Retinal pigment epithelial cell (primary cell): ENCODE measurements at regions not wholly inside any gene's neighbourhood (a gene's known extent, or its start where the extent isn't known, plus 50 kb on each side); places are given as distances from the start of the nearest gene placed in this dataset.

ENCODE experiments used
- DNase-seq: peaks from one replicate; pipeline ENCODE4 v3.0.0-alpha.2; 2010; ENCODE audit warnings: low read depth
- H3K4me3 ChIP-seq: 2 replicates; pipeline ENCODE4 v1.5.1; 2011; ENCODE audit warnings: mild to moderate bottlenecking, low read length, control low read depth, moderate library complexity
- TF ChIP-seq, protein P1 (sequence below): conservative IDR thresholded peaks from 2 replicates; pipeline ENCODE4 v1.5.1; 2011; ENCODE audit warnings: low read depth, low read length, control low read depth, inconsistent platforms

DNA sequence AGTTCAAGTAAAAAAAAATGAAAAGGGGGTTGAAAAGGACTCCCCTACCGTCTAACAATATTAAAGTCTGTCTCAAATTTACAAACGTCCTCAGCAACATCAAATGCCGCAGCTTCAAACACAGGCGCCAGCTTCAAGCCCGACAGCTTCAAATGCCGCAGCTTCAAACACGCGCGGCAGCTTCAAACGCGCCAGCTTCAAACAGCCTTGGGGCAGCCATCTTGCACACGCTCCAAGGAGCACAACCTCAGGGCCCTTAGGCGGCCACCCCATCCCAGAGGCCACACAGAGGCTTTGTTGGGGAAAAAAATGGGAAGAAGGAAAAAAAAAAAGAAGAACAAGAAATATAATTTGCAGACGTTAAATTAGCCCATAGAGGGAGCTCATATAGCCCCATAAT, 244.4 kb upstream of the VRK2 start:
- TF ChIP-seq, protein P1, sequence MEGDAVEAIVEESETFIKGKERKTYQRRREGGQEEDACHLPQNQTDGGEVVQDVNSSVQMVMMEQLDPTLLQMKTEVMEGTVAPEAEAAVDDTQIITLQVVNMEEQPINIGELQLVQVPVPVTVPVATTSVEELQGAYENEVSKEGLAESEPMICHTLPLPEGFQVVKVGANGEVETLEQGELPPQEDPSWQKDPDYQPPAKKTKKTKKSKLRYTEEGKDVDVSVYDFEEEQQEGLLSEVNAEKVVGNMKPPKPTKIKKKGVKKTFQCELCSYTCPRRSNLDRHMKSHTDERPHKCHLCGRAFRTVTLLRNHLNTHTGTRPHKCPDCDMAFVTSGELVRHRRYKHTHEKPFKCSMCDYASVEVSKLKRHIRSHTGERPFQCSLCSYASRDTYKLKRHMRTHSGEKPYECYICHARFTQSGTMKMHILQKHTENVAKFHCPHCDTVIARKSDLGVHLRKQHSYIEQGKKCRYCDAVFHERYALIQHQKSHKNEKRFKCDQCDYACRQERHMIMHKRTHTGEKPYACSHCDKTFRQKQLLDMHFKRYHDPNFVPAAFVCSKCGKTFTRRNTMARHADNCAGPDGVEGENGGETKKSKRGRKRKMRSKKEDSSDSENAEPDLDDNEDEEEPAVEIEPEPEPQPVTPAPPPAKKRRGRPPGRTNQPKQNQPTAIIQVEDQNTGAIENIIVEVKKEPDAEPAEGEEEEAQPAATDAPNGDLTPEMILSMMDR: no peak

DNA sequence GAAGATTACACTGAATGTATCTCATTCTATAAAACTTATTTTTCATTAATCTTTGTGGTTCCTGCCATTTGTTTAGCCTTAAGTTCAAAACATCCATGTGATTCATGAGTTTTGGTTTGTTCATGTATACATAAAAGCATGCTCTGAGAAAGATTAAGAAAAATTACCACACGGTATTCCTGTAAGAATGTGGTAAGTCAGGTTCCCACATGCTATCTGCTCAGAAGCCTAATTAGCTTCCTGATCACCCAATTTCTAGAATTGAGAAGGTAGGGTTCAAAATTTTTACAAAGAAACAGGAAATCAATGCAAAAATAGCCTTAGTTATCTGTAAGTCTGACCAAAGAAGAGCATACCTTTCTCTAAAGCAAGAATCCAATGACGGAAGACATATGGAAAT, 241.6 kb upstream of the VRK2 start:
- DNase-seq: no peak
- TF ChIP-seq, protein P1: no peak
- no peak overlapping the region for H3K4me3 ChIP-seq

More for the DNA sequence above, 244.4 kb upstream of the VRK2 start:
- H3K4me3 ChIP-seq: no peak overlapping the region
- no peak for DNase-seq

DNA sequence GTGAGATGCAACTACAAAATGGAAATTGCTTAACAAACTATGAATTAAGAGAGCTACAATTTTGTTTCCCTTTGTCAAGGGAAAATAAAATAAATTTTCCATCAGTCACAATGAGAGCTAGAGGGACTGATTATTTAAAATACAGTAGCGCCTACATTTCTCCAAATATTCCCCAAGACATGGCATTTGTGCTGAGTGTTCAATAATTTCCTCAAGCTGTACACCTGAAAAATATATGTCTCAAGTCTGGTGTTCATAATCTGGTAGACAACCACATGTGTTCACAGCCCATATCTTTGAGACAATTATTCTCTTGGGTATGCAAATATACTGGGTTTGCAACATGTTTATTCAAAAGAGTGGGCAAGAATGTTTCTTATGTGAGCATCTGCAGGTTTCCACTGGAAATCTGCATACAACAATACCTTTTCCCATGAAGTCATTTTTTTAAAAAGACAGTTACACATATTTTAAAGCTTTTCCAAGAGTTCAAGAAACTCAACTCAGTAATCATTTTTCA, 240.1 kb upstream of the VRK2 start:
- H3K4me3 ChIP-seq: no peak overlapping the region
- no peak for DNase-seq
- TF ChIP-seq, protein P1: no peak

DNA sequence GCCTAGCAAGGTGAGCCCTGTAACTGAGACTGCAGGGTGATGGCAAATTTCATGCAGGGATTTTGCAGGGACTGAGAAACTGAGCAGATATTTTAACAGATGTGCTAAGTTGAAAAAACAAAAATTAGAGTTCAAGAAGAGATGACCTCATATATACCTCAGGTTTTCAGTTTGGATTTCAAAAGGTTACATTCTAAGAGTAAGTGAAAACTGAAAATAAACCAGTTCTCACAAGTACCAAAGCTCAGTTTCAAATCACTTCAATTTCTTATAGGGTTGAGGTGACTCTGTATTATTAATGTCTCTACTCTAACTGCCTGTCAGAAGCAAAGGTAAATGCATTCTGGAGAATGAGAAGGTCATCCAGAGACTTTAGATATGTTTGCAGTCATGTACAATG, 237.4 kb upstream of the VRK2 start:
- TF ChIP-seq, protein P1: no peak
- DNase-seq: no peak
- no peak overlapping the region for H3K4me3 ChIP-seq

DNA sequence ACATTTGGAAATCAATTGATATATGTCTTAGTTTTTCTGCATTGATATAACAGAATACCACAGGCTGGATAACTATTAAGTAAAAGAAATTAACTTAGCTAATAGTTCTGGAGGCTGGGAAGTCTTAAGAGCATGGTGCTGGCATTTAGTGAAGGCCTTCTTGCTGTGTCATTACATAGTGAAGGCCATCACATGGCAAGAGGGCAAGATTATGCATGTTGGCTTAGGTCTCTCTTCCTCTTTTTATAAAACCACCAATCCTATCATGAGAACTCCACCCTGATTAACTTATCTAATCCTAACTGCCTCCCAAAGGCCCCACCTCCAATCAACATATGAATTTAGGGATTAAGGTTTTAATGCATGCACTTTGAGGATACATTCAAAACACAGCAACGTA, 225.5 kb upstream of the VRK2 start:
- TF ChIP-seq, protein P1: no peak
- H3K4me3 ChIP-seq: no peak overlapping the region
- no peak for DNase-seq

DNA sequence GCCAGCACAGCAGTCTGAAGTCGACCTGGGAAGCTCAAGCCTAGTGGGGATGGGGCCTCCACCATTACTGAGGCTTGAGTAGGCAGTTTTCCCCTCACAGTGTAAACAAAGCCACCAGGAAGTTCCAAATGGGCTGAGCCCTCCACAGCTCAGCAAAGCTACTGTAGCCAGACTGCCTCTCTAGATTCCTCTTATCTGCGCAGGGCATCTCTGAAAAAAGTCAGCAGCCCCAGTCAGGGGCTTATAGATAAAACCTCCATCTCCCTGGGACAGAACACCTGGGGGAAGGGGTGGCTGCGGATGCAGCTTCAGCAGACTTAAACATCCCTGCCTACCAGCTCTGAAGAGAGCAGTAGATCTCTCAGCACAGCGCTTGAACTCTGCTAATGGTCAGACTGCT, 218.4 kb upstream of the VRK2 start:
- no peak for DNase-seq
- TF ChIP-seq, protein P1: no peak
- no peak overlapping the region for H3K4me3 ChIP-seq

DNA sequence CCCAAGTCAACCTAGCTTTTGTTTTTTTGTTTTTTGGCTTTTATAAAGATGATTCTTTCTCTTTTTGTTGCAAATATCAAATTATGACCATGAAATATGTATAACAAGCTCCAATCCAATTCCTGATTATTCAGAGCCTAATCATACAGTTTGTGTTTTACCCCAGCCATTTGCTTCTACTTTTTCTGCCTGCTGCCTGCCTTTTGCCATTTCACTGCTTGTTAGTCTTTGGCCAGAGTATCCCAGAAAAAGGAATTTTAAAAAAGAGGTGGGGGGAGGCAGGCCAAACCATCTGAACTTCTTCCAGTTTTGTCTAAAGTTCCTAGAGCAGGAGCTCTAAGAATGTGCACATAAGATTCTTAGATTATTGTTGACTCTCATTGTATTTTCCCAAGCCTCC, 211.9 kb upstream of the VRK2 start:
- TF ChIP-seq, protein P1: no peak
- H3K4me3 ChIP-seq: no peak overlapping the region
- no peak for DNase-seq
